B cell (primary cell): ENCODE measurements at regions not wholly inside any gene's neighbourhood (a gene's known extent, or its start where the extent isn't known, plus 50 kb on each side); places are given as distances from the start of the nearest gene placed in this dataset.

Experiments used
- EZH2 ChIP-seq: IDR thresholded peaks from 2 replicates; pipeline ENCODE4 v1.6.1; 2012; ENCODE audit warnings: borderline replicate concordance, low read depth, mild to moderate bottlenecking, moderate library complexity, low read length; ENCODE audit not compliant: insufficient read depth, poor library complexity, severe bottlenecking
- TF ChIP-seq, protein P1 (sequence below): fragments of 200-600 bp; IDR thresholded peaks from one replicate; pipeline ENCODE4 v1.8.0; 2022; ENCODE audit warnings: antibody characterized with exemption, mild to moderate bottlenecking

DNA sequence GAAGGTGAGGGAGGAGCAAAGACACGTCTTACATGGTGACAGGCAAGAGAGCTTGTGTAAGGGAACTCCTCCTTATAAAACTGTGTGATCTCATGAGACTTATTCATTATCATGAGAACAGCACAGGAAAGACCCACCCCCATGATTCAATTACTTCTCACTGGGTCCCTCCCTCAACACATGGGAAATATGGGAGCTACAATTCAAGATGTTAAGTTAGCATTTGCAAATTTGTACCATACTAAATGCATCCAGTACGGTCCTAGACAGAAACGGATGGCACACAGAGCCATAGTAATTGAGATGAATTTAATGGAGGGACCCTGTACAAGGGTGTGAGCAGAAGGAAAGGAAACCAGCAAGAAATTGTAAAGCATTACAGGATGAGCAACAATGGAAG is 765.8 kb upstream of the API5 start:
- no peak for TF ChIP-seq EZH2
- TF ChIP-seq, protein P1, sequence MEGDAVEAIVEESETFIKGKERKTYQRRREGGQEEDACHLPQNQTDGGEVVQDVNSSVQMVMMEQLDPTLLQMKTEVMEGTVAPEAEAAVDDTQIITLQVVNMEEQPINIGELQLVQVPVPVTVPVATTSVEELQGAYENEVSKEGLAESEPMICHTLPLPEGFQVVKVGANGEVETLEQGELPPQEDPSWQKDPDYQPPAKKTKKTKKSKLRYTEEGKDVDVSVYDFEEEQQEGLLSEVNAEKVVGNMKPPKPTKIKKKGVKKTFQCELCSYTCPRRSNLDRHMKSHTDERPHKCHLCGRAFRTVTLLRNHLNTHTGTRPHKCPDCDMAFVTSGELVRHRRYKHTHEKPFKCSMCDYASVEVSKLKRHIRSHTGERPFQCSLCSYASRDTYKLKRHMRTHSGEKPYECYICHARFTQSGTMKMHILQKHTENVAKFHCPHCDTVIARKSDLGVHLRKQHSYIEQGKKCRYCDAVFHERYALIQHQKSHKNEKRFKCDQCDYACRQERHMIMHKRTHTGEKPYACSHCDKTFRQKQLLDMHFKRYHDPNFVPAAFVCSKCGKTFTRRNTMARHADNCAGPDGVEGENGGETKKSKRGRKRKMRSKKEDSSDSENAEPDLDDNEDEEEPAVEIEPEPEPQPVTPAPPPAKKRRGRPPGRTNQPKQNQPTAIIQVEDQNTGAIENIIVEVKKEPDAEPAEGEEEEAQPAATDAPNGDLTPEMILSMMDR, result no peak
